H9 (cell line): ENCODE measurements at regions not wholly inside any gene's neighbourhood (a gene's known extent, or its start where the extent isn't known, plus 50 kb on each side); places are given as distances from the start of the nearest gene placed in this dataset.

Experiments used
- DNase-seq: peaks from one replicate; pipeline ENCODE4 v3.0.0-alpha.2; 2017
- H2AFZ ChIP-seq: one replicate; pipeline ENCODE4 v1.6.1; 2013; ENCODE audit warnings: mild to moderate bottlenecking, low read length, control low read depth, moderate library complexity
- H2AK5ac ChIP-seq: 2 replicates; pipeline ENCODE4 v1.6.1; 2013; ENCODE audit warnings: low read length, control low read depth, mixed read lengths; ENCODE audit not compliant: insufficient read length
- H2BK120ac ChIP-seq: one replicate; pipeline ENCODE4 v1.6.1; 2013; ENCODE audit warnings: low read depth, mild to moderate bottlenecking, low read length, control low read depth, inconsistent platforms; ENCODE audit not compliant: poor library complexity, severe bottlenecking
- H2BK12ac ChIP-seq: 2 replicates; pipeline ENCODE4 v1.6.1; 2013; ENCODE audit warnings: low read length, control low read depth, mixed read lengths, low read depth; ENCODE audit not compliant: insufficient read length
- H2BK15ac ChIP-seq: 2 replicates; pipeline ENCODE4 v1.6.1; 2013; ENCODE audit warnings: low read depth, low read length, control low read depth
- H2BK20ac ChIP-seq: one replicate; pipeline ENCODE4 v1.6.1; 2013; ENCODE audit warnings: low read depth, mild to moderate bottlenecking, low read length, control low read depth, inconsistent platforms; ENCODE audit not compliant: poor library complexity, severe bottlenecking
- H2BK5ac ChIP-seq: 2 replicates; pipeline ENCODE4 v1.6.1; 2013; ENCODE audit warnings: low read length, control low read depth, mixed read lengths; ENCODE audit not compliant: insufficient read length
- H3K14ac ChIP-seq: 2 replicates; pipeline ENCODE4 v1.6.1; 2013; ENCODE audit warnings: low read length, control low read depth; ENCODE audit not compliant: insufficient read depth
- H3K18ac ChIP-seq: 2 replicates; pipeline ENCODE4 v1.6.1; 2013; ENCODE audit warnings: low read depth, mild to moderate bottlenecking, mixed read lengths, low read length, control low read depth; ENCODE audit not compliant: insufficient read length
- H3K23ac ChIP-seq: 2 replicates; pipeline ENCODE4 v1.6.1; 2013; ENCODE audit warnings: low read length, control low read depth, mixed read lengths, low read depth; ENCODE audit not compliant: insufficient read length
- H3K23me2 ChIP-seq: 2 replicates; pipeline ENCODE4 v1.6.1; 2013; ENCODE audit warnings: low read depth, mild to moderate bottlenecking, mixed read lengths, low read length, control low read depth; ENCODE audit not compliant: insufficient read length, poor library complexity, severe bottlenecking
- H3K27ac ChIP-seq: 2 replicates; pipeline ENCODE4 v1.5.1; 2013; ENCODE audit warnings: low read length, control low read depth, mixed read lengths, low read depth; ENCODE audit not compliant: insufficient read length
- H3K27me3 ChIP-seq: 2 replicates; pipeline ENCODE4 v1.6.1; 2013; ENCODE audit warnings: low read length, control low read depth, inconsistent platforms; ENCODE audit not compliant: insufficient read depth
- H3K4ac ChIP-seq: 2 replicates; pipeline ENCODE4 v1.6.1; 2013; ENCODE audit warnings: low read depth, mild to moderate bottlenecking, control low read depth, inconsistent platforms, low read length, moderate library complexity
- H3K4me1 ChIP-seq: 2 replicates; pipeline ENCODE4 v1.6.1; 2013; ENCODE audit warnings: low read length, control low read depth, inconsistent platforms; ENCODE audit not compliant: insufficient read depth
- H3K4me2 ChIP-seq: 2 replicates; pipeline ENCODE4 v1.6.1; 2013; ENCODE audit warnings: low read length, control low read depth, mixed read lengths; ENCODE audit not compliant: insufficient read length, insufficient read depth
- H3K56ac ChIP-seq: 2 replicates; pipeline ENCODE4 v1.6.1; 2013; ENCODE audit warnings: low read depth, mild to moderate bottlenecking, mixed read lengths, low read length, control low read depth; ENCODE audit not compliant: insufficient read length
- H3K79me1 ChIP-seq: 2 replicates; pipeline ENCODE4 v1.6.1; 2013; ENCODE audit warnings: low read depth, mild to moderate bottlenecking, moderate library complexity, low read length, control low read depth, inconsistent platforms; ENCODE audit not compliant: insufficient read depth, poor library complexity, severe bottlenecking
- H3K79me2 ChIP-seq: 2 replicates; pipeline ENCODE4 v1.6.1; 2013; ENCODE audit warnings: low read length, control low read depth, inconsistent platforms; ENCODE audit not compliant: insufficient read depth
- H3K9ac ChIP-seq: 2 replicates; pipeline ENCODE4 v1.6.1; 2013; ENCODE audit warnings: low read length, control low read depth, mixed read lengths; ENCODE audit not compliant: insufficient read length; ENCODE audit errors: extremely low read depth
- H3K9me3 ChIP-seq: one replicate; pipeline ENCODE4 v1.6.1; 2013; ENCODE audit warnings: low read depth, low read length, inconsistent platforms; ENCODE audit not compliant: control insufficient read depth
- H3T11ph ChIP-seq: one replicate; pipeline ENCODE4 v1.6.1; 2013; ENCODE audit warnings: mild to moderate bottlenecking, low read length, control low read depth, inconsistent platforms
- H4K20me1 ChIP-seq: one replicate; pipeline ENCODE4 v1.6.1; 2013; ENCODE audit not compliant: control insufficient read depth, insufficient read length, insufficient read depth
- H4K5ac ChIP-seq: 2 replicates; pipeline ENCODE4 v1.6.1; 2013; ENCODE audit warnings: low read depth, mild to moderate bottlenecking, mixed read lengths, low read length, control low read depth; ENCODE audit not compliant: insufficient read length
- H4K8ac ChIP-seq: replicated peaks from 2 replicates; pipeline ENCODE4 v1.6.1; 2013; ENCODE audit warnings: low read length, control low read depth, mixed read lengths, low read depth; ENCODE audit not compliant: insufficient read length
- H4K91ac ChIP-seq: 2 replicates; pipeline ENCODE4 v1.6.1; 2013; ENCODE audit warnings: low read depth, mild to moderate bottlenecking, moderate library complexity, mixed read lengths, low read length, control low read depth; ENCODE audit not compliant: insufficient read length
- H3K27ac Mint-ChIP-seq, 3 experiments: 2 replicates in 2 of 3; 3 replicates in 1 of 3; pipeline ENCODE4 v1.8.0; 2020 to 2021; ENCODE audit warnings: mixed read lengths in 3 of 3, mild to moderate bottlenecking in 1 of 3, moderate library complexity in 1 of 3
- H3K27me3 Mint-ChIP-seq: 2 replicates; pipeline ENCODE4 v1.8.0; 2021; ENCODE audit warnings: low read depth, mild to moderate bottlenecking, moderate library complexity, mixed read lengths
- H3K36me3 Mint-ChIP-seq, 3 experiments: 2 replicates in 2 of 3; 3 replicates in 1 of 3; pipeline ENCODE4 v1.8.0; 2020 to 2021; ENCODE audit warnings: low read depth in 3 of 3, mixed read lengths in 3 of 3; ENCODE audit not compliant: insufficient read depth in 1 of 3
- H3K4me1 Mint-ChIP-seq, 2 experiments: 2 replicates each; pipeline ENCODE4 v1.8.0; 2020; ENCODE audit warnings: mixed read lengths in 2 of 2
- H3K4me3 Mint-ChIP-seq, 2 experiments: 2 replicates in 1 of 2; 3 replicates in 1 of 2; pipeline ENCODE4 v1.8.0; 2020 to 2021; ENCODE audit warnings: mild to moderate bottlenecking in 2 of 2, mixed read lengths in 2 of 2, moderate library complexity in 1 of 2
- H3K9me3 Mint-ChIP-seq, 2 experiments: 2 replicates in 1 of 2; 3 replicates in 1 of 2; pipeline ENCODE4 v1.8.0; 2020; ENCODE audit warnings: mild to moderate bottlenecking in 2 of 2, mixed read lengths in 2 of 2, moderate library complexity in 1 of 2
- WGBS: extraction: QIAGEN DNeasy Blood & Tissue Kit; methylation state at CpG from one replicate; pipeline ENCODE4 v1.1.7; 2013; ENCODE audit warnings: missing lambda C conversion rate, low lambda C conversion rate, mixed read lengths; ENCODE audit not compliant: insufficient read length; ENCODE audit errors: extremely low coverage; 5-methylcytosine and 5-hydroxymethylcytosine counted together
- TF ChIP-seq, protein P1 (sequence below): fragments of 200-600 bp; sonication (generic); conservative IDR thresholded peaks from 3 replicates; pipeline ENCODE4 v1.8.0; 2021; ENCODE audit warnings: antibody characterized with exemption, mild to moderate bottlenecking

GRCh38 chr7:101719123-101719470 lies 90.0 kb upstream of the MYL10 start:
- no peak overlapping the region for H3K56ac ChIP-seq
- H3K14ac ChIP-seq, result no peak overlapping the region
- no peaks in the 10 kb centered on the region for H3K79me1 ChIP-seq
- Mint-ChIP-seq H3K4me1 (peaks cover 0 to 4% of the 10 kb centered on the region in 2 experiments; a peak in 2 of 4 replicates), H3K36me3 (peaks cover 0 to 4% (median 3%) of the 10 kb centered on the region in 3 experiments; a peak in 3 of 7 replicates), H3K4me3 (no peak overlapping the region), H3K9me3 (peaks cover 6% of the 10 kb centered on the region in 2 experiments), H3K27me3 (peaks cover 4% of the 10 kb centered on the region; the same call in 1 of the 2 replicates), H3K27ac (no peak overlapping the region)
- no peaks in the 10 kb centered on the region for H3K23me2 ChIP-seq
- DNase-seq, result no peak
- H2AFZ ChIP-seq, result no peak overlapping the region
- no peak overlapping the region for H3K4me2 ChIP-seq
- no peaks in the 10 kb centered on the region for H4K20me1 ChIP-seq
- no peak overlapping the region for H4K8ac ChIP-seq
- no peak overlapping the region for H2BK5ac ChIP-seq
- H3K9ac ChIP-seq, result no peak overlapping the region
- no peaks in the 10 kb centered on the region for H3K27me3 ChIP-seq
- WGBS, result no CpG with 5 or more reads among the region's 9 CpGs
- H3K18ac ChIP-seq, result no peak overlapping the region
- no peaks in the 10 kb centered on the region for H3K9me3 ChIP-seq
- no peak overlapping the region for H2BK15ac ChIP-seq
- no peak overlapping the region for H2AK5ac ChIP-seq
- H2BK20ac ChIP-seq, result no peak overlapping the region
- no peak overlapping the region for H3K27ac ChIP-seq
- no peak overlapping the region for H2BK120ac ChIP-seq
- H4K5ac ChIP-seq, result no peak overlapping the region
- no peak overlapping the region for H2BK12ac ChIP-seq
- H3T11ph ChIP-seq, result no peak overlapping the region
- H4K91ac ChIP-seq, result no peak overlapping the region
- no peak overlapping the region for H3K23ac ChIP-seq
- no peak overlapping the region for H3K4ac ChIP-seq
- no peaks in the 10 kb centered on the region for H3K79me2 ChIP-seq
- TF ChIP-seq, protein P1, sequence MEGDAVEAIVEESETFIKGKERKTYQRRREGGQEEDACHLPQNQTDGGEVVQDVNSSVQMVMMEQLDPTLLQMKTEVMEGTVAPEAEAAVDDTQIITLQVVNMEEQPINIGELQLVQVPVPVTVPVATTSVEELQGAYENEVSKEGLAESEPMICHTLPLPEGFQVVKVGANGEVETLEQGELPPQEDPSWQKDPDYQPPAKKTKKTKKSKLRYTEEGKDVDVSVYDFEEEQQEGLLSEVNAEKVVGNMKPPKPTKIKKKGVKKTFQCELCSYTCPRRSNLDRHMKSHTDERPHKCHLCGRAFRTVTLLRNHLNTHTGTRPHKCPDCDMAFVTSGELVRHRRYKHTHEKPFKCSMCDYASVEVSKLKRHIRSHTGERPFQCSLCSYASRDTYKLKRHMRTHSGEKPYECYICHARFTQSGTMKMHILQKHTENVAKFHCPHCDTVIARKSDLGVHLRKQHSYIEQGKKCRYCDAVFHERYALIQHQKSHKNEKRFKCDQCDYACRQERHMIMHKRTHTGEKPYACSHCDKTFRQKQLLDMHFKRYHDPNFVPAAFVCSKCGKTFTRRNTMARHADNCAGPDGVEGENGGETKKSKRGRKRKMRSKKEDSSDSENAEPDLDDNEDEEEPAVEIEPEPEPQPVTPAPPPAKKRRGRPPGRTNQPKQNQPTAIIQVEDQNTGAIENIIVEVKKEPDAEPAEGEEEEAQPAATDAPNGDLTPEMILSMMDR, result no peak
- H3K4me1 ChIP-seq, result no peaks in the 10 kb centered on the region
